HL-60 (cell line): ENCODE measurements at regions not wholly inside any gene's neighbourhood (a gene's known extent, or its start where the extent isn't known, plus 50 kb on each side); places are given as distances from the start of the nearest gene placed in this dataset.

Experiments used
- GABPA ChIP-seq: IDR thresholded peaks from 2 replicates; pipeline ENCODE4 v1.6.1; 2012; ENCODE audit warnings: low read depth
- POLR2AphosphoS5 ChIP-seq: IDR thresholded peaks from 2 replicates; pipeline ENCODE4 v1.6.1; 2012; ENCODE audit warnings: low read depth
- SPI1 ChIP-seq: IDR thresholded peaks from 2 replicates; pipeline ENCODE4 v1.6.1; 2012; ENCODE audit warnings: low read depth, mild to moderate bottlenecking, borderline replicate concordance
- TF ChIP-seq, protein P1 (sequence below): IDR thresholded peaks from one replicate; pipeline ENCODE4 v1.5.1; 2011; ENCODE audit warnings: low read length, control low read depth, inconsistent platforms; ENCODE audit not compliant: insufficient read depth
- TF ChIP-seq, protein P2 (sequence below): IDR thresholded peaks from 2 replicates; pipeline ENCODE4 v1.6.1; 2012; ENCODE audit warnings: low read depth; ENCODE audit not compliant: insufficient replicate concordance

GRCh38 chr13:70950664-70951063, 842.4 kb upstream of the KLHL1 start:
- TF ChIP-seq, protein P1, sequence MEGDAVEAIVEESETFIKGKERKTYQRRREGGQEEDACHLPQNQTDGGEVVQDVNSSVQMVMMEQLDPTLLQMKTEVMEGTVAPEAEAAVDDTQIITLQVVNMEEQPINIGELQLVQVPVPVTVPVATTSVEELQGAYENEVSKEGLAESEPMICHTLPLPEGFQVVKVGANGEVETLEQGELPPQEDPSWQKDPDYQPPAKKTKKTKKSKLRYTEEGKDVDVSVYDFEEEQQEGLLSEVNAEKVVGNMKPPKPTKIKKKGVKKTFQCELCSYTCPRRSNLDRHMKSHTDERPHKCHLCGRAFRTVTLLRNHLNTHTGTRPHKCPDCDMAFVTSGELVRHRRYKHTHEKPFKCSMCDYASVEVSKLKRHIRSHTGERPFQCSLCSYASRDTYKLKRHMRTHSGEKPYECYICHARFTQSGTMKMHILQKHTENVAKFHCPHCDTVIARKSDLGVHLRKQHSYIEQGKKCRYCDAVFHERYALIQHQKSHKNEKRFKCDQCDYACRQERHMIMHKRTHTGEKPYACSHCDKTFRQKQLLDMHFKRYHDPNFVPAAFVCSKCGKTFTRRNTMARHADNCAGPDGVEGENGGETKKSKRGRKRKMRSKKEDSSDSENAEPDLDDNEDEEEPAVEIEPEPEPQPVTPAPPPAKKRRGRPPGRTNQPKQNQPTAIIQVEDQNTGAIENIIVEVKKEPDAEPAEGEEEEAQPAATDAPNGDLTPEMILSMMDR, result no peak
- TF ChIP-seq, protein P2, sequence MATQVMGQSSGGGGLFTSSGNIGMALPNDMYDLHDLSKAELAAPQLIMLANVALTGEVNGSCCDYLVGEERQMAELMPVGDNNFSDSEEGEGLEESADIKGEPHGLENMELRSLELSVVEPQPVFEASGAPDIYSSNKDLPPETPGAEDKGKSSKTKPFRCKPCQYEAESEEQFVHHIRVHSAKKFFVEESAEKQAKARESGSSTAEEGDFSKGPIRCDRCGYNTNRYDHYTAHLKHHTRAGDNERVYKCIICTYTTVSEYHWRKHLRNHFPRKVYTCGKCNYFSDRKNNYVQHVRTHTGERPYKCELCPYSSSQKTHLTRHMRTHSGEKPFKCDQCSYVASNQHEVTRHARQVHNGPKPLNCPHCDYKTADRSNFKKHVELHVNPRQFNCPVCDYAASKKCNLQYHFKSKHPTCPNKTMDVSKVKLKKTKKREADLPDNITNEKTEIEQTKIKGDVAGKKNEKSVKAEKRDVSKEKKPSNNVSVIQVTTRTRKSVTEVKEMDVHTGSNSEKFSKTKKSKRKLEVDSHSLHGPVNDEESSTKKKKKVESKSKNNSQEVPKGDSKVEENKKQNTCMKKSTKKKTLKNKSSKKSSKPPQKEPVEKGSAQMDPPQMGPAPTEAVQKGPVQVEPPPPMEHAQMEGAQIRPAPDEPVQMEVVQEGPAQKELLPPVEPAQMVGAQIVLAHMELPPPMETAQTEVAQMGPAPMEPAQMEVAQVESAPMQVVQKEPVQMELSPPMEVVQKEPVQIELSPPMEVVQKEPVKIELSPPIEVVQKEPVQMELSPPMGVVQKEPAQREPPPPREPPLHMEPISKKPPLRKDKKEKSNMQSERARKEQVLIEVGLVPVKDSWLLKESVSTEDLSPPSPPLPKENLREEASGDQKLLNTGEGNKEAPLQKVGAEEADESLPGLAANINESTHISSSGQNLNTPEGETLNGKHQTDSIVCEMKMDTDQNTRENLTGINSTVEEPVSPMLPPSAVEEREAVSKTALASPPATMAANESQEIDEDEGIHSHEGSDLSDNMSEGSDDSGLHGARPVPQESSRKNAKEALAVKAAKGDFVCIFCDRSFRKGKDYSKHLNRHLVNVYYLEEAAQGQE, result no peak
- TF ChIP-seq GABPA, result no peak
- TF ChIP-seq POLR2AphosphoS5, result no peak
- TF ChIP-seq SPI1, result no peak
